ENCODE measurements at regions not wholly inside any gene's neighbourhood (a gene's known extent, or its start where the extent isn't known, plus 50 kb on each side); places are given as distances from the start of the nearest gene placed in this dataset.

DNA sequence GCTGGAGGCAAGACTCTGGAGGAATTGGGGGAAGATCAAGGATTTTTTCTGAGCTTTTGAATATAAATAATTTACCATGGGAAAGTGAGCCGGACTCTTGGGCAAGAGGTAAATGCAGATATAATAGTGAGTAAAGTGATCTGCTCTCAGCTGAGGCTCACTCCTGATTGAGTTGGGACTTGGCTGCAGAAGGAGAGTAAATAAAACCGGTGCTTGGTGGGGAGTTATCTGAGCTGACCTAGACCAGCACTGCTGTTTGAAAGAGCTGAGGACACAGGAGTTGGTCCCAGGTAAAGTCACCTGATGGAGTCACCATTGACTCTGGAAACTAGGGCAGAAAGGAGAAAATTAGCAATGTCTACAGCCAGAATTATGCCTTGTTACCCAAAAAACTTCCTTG lies 57.3 kb upstream of the LRPPRC start:
- no peak overlapping the region for H2BK5ac ChIP-seq (ENCODE audit: insufficient read length, low read length)
- WGBS (ENCODE audit: extremely low coverage, insufficient read length, low lambda C conversion rate), result no CpG with 5 or more reads among the region's 2 CpGs

More for the DNA sequence above, 57.3 kb upstream of the LRPPRC start:
- peaks cover 16% of the 10 kb centered on the region for H3K27me3 Mint-ChIP-seq (ENCODE audit: low read depth)
- Histone ChIP-seq H3K4ac (ENCODE audit: low read depth, low read length) (no peak overlapping the region), H4K91ac (ENCODE audit: insufficient read length, low read depth, low read length) (no peak overlapping the region), H3K27me3 (ENCODE audit: insufficient read depth, low read length) (no peaks in the 10 kb centered on the region), H3K23me2 (ENCODE audit: insufficient read length, low read depth, low read length, poor library complexity, severe bottlenecking) (no peaks in the 10 kb centered on the region), H3K79me2 (ENCODE audit: insufficient read depth, low read length) (no peaks in the 10 kb centered on the region), H3T11ph (ENCODE audit: low read length) (no peak overlapping the region), H3K4me1 (ENCODE audit: insufficient read depth, low read length) (peaks cover 13% of the 10 kb centered on the region; the same call in 1 of the 2 replicates), H4K8ac (replicated peaks; ENCODE audit: insufficient read length, low read depth, low read length) (no peak overlapping the region), H2BK120ac (ENCODE audit: low read depth, low read length, poor library complexity, severe bottlenecking) (no peak overlapping the region), H4K20me1 (ENCODE audit: control insufficient read depth, insufficient read depth, insufficient read length) (no peaks in the 10 kb centered on the region), H2AFZ (ENCODE audit: low read length) (no peak overlapping the region), H3K18ac (ENCODE audit: insufficient read length, low read depth, low read length) (no peak overlapping the region), H3K23ac (ENCODE audit: insufficient read length, low read depth, low read length) (no peak overlapping the region), H2BK15ac (ENCODE audit: low read depth, low read length) (no peak overlapping the region), H3K27ac (ENCODE audit: insufficient read length, low read depth, low read length) (no peak overlapping the region), H3K79me1 (ENCODE audit: insufficient read depth, low read depth, low read length, poor library complexity, severe bottlenecking) (no peaks in the 10 kb centered on the region), H3K9ac (ENCODE audit: extremely low read depth, insufficient read length, low read length) (no peak overlapping the region), H4K5ac (ENCODE audit: insufficient read length, low read depth, low read length) (no peak overlapping the region), H3K14ac (ENCODE audit: insufficient read depth, low read length) (no peak overlapping the region), H2BK20ac (ENCODE audit: low read depth, low read length, poor library complexity, severe bottlenecking) (no peak overlapping the region), H3K9me3 (ENCODE audit: control insufficient read depth, low read depth, low read length) (no peaks in the 10 kb centered on the region), H3K4me2 (ENCODE audit: insufficient read depth, insufficient read length, low read length) (no peak overlapping the region), H2BK12ac (ENCODE audit: insufficient read length, low read depth, low read length) (no peak overlapping the region), H2AK5ac (ENCODE audit: insufficient read length, low read length) (no peak overlapping the region), H3K56ac (ENCODE audit: insufficient read length, low read depth, low read length) (no peak overlapping the region)
- H3K36me3 Mint-ChIP-seq (ENCODE audit: insufficient read depth in 1 of 3, low read depth in 3 of 3), result peaks cover 0 to 2% (median 0%) of the 10 kb centered on the region in 3 experiments; a peak in 1 of 7 replicates
- no peak overlapping the region for H3K4me3 Mint-ChIP-seq
- DNase-seq, result no peak
- no peaks in the 10 kb centered on the region; a peak in 2 of 5 replicates for H3K9me3 Mint-ChIP-seq
- H3K27ac Mint-ChIP-seq, result peak overlapping the region in 1 of 3 experiments; percentile 38; a peak in 3 of 7 replicates
- peaks cover 21 to 23% of the 10 kb centered on the region in 2 experiments for H3K4me1 Mint-ChIP-seq
- TF ChIP-seq, protein P1, sequence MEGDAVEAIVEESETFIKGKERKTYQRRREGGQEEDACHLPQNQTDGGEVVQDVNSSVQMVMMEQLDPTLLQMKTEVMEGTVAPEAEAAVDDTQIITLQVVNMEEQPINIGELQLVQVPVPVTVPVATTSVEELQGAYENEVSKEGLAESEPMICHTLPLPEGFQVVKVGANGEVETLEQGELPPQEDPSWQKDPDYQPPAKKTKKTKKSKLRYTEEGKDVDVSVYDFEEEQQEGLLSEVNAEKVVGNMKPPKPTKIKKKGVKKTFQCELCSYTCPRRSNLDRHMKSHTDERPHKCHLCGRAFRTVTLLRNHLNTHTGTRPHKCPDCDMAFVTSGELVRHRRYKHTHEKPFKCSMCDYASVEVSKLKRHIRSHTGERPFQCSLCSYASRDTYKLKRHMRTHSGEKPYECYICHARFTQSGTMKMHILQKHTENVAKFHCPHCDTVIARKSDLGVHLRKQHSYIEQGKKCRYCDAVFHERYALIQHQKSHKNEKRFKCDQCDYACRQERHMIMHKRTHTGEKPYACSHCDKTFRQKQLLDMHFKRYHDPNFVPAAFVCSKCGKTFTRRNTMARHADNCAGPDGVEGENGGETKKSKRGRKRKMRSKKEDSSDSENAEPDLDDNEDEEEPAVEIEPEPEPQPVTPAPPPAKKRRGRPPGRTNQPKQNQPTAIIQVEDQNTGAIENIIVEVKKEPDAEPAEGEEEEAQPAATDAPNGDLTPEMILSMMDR (conservative IDR thresholded peaks at IDR 0.05), result no peak
